K562 (cell line): ENCODE measurements at regions not wholly inside any gene's neighbourhood (a gene's known extent, or its start where the extent isn't known, plus 50 kb on each side); places are given as distances from the start of the nearest gene placed in this dataset.

Experiments used
- MYC ChIP-seq, 2 experiments: fragments of 250-450 bp in 1 of 2; sonication (Bioruptor Pico) in 1 of 2; IDR thresholded peaks; 2 replicates each; pipeline versions ENCODE4 v1.5.1 to v1.6.1; 2012 to 2021; ENCODE audit warnings: low read depth in 2 of 2, borderline replicate concordance in 1 of 2, improper control_type of control experiment in 1 of 2, low read length in 1 of 2, mild to moderate bottlenecking in 1 of 2, moderate library complexity in 1 of 2
- NR4A1 ChIP-seq, 2 experiments: fragments of 250-450 bp in 1 of 2; fragments of 450-650 bp in 1 of 2; sonication (Bioruptor Pico) in 1 of 2; IDR thresholded peaks; 2 replicates each; pipeline versions ENCODE4 v1.4.0 to v1.6.1; 2016 to 2020; ENCODE audit warnings: mild to moderate bottlenecking in 2 of 2, missing compliant biosample characterization in 1 of 2, missing genetic modification characterization in 1 of 2, moderate library complexity in 1 of 2
- POLR2A ChIP-seq: fragments of 450-650 bp; conservative IDR thresholded peaks from 2 replicates; pipeline ENCODE4 v1.6.1; 2016
- TCFL5 ChIP-seq: fragments of 250-450 bp; sonication (Bioruptor Pico); conservative IDR thresholded peaks from 2 replicates; pipeline ENCODE4 v1.6.1; 2021; ENCODE audit warnings: mild to moderate bottlenecking, moderate library complexity, matching md5 sums
- ZNF644 ChIP-seq: fragments of 200-800 bp; sonication (Bioruptor generic); IDR thresholded peaks from 2 replicates; pipeline ENCODE4 v1.6.1; 2016; ENCODE audit warnings: low read depth, missing genetic modification characterization, missing compliant biosample characterization
- TF ChIP-seq, protein P1 (sequence below): fragments of 200-600 bp; sonication (generic); IDR thresholded peaks from one replicate; pipeline ENCODE4 v1.6.1; 2012; ENCODE audit warnings: mild to moderate bottlenecking, low read depth, low read length, inconsistent platforms
- TF ChIP-seq, protein P2 (sequence below): fragments of 450-650 bp; IDR thresholded peaks from 2 replicates; pipeline ENCODE4 v1.6.1; 2014; ENCODE audit warnings: low read depth, mild to moderate bottlenecking, moderate library complexity, borderline replicate concordance
- TF ChIP-seq, protein P3 (sequence below): fragments of 250-450 bp; sonication (Bioruptor Pico); IDR thresholded peaks from 2 replicates; pipeline ENCODE4 v1.5.0; 2022; ENCODE audit warnings: mild to moderate bottlenecking
- TF ChIP-seq, protein P4 (sequence below), 3 experiments: IDR thresholded peaks in 2 of 3; conservative IDR thresholded peaks in 1 of 3; 2 replicates each; pipeline ENCODE4 v1.5.1; 2011 to 2012; ENCODE audit warnings: low read length in 3 of 3, mild to moderate bottlenecking in 3 of 3, control low read depth in 2 of 3, improper control_type of control experiment in 1 of 3, inconsistent platforms in 1 of 3, low read depth in 1 of 3, mixed read lengths in 1 of 3, moderate library complexity in 1 of 3; ENCODE audit not compliant: insufficient read depth in 2 of 3

DNA sequence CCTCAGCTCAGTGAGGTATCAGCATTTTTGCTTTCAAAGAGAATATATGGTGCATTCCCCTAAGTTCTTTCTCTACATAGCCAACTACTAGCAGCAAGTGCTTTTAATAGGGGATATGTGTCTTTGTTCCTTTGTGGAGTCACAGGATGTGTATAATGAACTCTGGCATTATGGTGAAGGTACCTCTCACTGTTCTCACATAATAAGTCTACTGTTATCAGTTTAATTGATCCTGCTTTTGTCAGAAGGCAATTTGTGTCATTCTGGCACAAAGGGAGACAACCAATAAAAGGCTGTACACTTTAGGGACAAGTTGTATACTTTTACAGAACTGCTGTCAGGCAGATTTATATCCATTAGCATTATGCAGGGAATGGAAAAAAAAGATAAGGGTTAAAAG is 531.4 kb upstream of the RIOK2 start:
- TF ChIP-seq MYC (IDR thresholded peaks at IDR 0.05; ENCODE audit: low read depth, low read length), result no peak
- TF ChIP-seq MYC (CRISPR knock-in tag; IDR thresholded peaks at IDR 0.05; ENCODE audit: borderline replicate concordance, low read depth), result no peak
- no peak for TF ChIP-seq NR4A1 (CRISPR knock-in tag; IDR thresholded peaks at IDR 0.05)
- TF ChIP-seq NR4A1 (tag; IDR thresholded peaks at IDR 0.05), result no peak
- TF ChIP-seq, protein P1, sequence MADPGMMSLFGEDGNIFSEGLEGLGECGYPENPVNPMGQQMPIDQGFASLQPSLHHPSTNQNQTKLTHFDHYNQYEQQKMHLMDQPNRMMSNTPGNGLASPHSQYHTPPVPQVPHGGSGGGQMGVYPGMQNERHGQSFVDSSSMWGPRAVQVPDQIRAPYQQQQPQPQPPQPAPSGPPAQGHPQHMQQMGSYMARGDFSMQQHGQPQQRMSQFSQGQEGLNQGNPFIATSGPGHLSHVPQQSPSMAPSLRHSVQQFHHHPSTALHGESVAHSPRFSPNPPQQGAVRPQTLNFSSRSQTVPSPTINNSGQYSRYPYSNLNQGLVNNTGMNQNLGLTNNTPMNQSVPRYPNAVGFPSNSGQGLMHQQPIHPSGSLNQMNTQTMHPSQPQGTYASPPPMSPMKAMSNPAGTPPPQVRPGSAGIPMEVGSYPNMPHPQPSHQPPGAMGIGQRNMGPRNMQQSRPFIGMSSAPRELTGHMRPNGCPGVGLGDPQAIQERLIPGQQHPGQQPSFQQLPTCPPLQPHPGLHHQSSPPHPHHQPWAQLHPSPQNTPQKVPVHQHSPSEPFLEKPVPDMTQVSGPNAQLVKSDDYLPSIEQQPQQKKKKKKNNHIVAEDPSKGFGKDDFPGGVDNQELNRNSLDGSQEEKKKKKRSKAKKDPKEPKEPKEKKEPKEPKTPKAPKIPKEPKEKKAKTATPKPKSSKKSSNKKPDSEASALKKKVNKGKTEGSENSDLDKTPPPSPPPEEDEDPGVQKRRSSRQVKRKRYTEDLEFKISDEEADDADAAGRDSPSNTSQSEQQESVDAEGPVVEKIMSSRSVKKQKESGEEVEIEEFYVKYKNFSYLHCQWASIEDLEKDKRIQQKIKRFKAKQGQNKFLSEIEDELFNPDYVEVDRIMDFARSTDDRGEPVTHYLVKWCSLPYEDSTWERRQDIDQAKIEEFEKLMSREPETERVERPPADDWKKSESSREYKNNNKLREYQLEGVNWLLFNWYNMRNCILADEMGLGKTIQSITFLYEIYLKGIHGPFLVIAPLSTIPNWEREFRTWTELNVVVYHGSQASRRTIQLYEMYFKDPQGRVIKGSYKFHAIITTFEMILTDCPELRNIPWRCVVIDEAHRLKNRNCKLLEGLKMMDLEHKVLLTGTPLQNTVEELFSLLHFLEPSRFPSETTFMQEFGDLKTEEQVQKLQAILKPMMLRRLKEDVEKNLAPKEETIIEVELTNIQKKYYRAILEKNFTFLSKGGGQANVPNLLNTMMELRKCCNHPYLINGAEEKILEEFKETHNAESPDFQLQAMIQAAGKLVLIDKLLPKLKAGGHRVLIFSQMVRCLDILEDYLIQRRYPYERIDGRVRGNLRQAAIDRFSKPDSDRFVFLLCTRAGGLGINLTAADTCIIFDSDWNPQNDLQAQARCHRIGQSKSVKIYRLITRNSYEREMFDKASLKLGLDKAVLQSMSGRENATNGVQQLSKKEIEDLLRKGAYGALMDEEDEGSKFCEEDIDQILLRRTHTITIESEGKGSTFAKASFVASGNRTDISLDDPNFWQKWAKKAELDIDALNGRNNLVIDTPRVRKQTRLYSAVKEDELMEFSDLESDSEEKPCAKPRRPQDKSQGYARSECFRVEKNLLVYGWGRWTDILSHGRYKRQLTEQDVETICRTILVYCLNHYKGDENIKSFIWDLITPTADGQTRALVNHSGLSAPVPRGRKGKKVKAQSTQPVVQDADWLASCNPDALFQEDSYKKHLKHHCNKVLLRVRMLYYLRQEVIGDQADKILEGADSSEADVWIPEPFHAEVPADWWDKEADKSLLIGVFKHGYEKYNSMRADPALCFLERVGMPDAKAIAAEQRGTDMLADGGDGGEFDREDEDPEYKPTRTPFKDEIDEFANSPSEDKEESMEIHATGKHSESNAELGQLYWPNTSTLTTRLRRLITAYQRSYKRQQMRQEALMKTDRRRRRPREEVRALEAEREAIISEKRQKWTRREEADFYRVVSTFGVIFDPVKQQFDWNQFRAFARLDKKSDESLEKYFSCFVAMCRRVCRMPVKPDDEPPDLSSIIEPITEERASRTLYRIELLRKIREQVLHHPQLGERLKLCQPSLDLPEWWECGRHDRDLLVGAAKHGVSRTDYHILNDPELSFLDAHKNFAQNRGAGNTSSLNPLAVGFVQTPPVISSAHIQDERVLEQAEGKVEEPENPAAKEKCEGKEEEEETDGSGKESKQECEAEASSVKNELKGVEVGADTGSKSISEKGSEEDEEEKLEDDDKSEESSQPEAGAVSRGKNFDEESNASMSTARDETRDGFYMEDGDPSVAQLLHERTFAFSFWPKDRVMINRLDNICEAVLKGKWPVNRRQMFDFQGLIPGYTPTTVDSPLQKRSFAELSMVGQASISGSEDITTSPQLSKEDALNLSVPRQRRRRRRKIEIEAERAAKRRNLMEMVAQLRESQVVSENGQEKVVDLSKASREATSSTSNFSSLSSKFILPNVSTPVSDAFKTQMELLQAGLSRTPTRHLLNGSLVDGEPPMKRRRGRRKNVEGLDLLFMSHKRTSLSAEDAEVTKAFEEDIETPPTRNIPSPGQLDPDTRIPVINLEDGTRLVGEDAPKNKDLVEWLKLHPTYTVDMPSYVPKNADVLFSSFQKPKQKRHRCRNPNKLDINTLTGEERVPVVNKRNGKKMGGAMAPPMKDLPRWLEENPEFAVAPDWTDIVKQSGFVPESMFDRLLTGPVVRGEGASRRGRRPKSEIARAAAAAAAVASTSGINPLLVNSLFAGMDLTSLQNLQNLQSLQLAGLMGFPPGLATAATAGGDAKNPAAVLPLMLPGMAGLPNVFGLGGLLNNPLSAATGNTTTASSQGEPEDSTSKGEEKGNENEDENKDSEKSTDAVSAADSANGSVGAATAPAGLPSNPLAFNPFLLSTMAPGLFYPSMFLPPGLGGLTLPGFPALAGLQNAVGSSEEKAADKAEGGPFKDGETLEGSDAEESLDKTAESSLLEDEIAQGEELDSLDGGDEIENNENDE, result no peak
- TF ChIP-seq, protein P2, sequence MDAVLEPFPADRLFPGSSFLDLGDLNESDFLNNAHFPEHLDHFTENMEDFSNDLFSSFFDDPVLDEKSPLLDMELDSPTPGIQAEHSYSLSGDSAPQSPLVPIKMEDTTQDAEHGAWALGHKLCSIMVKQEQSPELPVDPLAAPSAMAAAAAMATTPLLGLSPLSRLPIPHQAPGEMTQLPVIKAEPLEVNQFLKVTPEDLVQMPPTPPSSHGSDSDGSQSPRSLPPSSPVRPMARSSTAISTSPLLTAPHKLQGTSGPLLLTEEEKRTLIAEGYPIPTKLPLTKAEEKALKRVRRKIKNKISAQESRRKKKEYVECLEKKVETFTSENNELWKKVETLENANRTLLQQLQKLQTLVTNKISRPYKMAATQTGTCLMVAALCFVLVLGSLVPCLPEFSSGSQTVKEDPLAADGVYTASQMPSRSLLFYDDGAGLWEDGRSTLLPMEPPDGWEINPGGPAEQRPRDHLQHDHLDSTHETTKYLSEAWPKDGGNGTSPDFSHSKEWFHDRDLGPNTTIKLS, result no peak
- no peak for TF ChIP-seq ZNF644 (tag)
- TF ChIP-seq, protein P3, sequence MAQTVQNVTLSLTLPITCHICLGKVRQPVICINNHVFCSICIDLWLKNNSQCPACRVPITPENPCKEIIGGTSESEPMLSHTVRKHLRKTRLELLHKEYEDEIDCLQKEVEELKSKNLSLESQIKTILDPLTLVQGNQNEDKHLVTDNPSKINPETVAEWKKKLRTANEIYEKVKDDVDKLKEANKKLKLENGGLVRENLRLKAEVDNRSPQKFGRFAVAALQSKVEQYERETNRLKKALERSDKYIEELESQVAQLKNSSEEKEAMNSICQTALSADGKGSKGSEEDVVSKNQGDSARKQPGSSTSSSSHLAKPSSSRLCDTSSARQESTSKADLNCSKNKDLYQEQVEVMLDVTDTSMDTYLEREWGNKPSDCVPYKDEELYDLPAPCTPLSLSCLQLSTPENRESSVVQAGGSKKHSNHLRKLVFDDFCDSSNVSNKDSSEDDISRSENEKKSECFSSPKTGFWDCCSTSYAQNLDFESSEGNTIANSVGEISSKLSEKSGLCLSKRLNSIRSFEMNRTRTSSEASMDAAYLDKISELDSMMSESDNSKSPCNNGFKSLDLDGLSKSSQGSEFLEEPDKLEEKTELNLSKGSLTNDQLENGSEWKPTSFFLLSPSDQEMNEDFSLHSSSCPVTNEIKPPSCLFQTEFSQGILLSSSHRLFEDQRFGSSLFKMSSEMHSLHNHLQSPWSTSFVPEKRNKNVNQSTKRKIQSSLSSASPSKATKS, result no peak
- TF ChIP-seq, protein P4, sequence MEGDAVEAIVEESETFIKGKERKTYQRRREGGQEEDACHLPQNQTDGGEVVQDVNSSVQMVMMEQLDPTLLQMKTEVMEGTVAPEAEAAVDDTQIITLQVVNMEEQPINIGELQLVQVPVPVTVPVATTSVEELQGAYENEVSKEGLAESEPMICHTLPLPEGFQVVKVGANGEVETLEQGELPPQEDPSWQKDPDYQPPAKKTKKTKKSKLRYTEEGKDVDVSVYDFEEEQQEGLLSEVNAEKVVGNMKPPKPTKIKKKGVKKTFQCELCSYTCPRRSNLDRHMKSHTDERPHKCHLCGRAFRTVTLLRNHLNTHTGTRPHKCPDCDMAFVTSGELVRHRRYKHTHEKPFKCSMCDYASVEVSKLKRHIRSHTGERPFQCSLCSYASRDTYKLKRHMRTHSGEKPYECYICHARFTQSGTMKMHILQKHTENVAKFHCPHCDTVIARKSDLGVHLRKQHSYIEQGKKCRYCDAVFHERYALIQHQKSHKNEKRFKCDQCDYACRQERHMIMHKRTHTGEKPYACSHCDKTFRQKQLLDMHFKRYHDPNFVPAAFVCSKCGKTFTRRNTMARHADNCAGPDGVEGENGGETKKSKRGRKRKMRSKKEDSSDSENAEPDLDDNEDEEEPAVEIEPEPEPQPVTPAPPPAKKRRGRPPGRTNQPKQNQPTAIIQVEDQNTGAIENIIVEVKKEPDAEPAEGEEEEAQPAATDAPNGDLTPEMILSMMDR (IDR thresholded peaks at IDR 0.05 in 2 of 3, conservative IDR thresholded peaks at IDR 0.05 in 1 of 3; ENCODE audit: insufficient read depth in 2 of 3, low read depth in 1 of 3, low read length in 3 of 3), result no peak
- TF ChIP-seq POLR2A, result no peak
- TF ChIP-seq TCFL5, result no peak
